ENCODE measurements at regions not wholly inside any gene's neighbourhood (a gene's known extent, or its start where the extent isn't known, plus 50 kb on each side); places are given as distances from the start of the nearest gene placed in this dataset.
"Not testable (repeated sequence)": the region's sequence is repeated elsewhere in the genome, so short reads cannot be mapped to it uniquely, and the experiment has no call there.

DNA sequence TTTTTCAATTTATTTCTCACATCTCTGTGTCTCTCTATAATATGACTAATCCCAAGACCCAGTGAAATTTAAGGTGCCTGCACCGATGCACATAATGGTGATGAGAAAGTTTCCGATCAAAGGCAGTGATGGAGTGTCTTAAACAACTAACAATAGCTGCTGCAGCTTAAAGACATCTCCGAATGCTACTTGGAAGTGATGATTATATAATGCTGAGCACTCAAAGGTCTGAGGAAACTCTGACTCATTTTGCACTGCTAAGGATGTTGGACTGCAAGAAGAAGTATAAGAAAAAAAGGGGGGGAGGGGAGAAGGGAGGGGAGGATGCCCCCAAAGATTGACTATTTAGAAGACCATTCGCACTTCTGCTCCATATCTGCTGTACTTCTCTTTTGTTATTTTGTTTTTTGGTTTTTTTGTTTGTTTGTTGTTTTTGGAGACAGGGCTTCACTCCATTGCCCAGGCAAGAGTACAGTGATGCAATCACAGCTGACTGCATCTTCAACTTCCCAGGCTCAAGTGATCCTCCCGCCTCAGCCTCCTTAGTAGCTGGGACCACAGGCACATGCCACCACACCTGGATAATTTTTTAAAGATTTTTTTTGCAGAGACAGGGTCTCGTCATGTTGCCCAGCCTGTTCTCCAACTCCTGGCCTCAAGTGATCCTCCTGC lies 192.2 kb downstream of the HSD17B3 start:
- Histone ChIP-seq H3K36me3 (no peaks in the 10 kb centered on the region), H3K27me3 (no peaks in the 10 kb centered on the region), H3K4me1 (peaks cover 0 to 7% (median 0%) of the 10 kb centered on the region in 4 donors), H3K9me3 (peaks cover 6 to 16% (median 10%) of the 10 kb centered on the region in 4 donors), H3K4me3 (no peak overlapping the region), H3K27ac (no peak overlapping the region)
- peak in 1 of 2 donors; percentile 47 for DNase-seq
- TF ChIP-seq, protein P1, sequence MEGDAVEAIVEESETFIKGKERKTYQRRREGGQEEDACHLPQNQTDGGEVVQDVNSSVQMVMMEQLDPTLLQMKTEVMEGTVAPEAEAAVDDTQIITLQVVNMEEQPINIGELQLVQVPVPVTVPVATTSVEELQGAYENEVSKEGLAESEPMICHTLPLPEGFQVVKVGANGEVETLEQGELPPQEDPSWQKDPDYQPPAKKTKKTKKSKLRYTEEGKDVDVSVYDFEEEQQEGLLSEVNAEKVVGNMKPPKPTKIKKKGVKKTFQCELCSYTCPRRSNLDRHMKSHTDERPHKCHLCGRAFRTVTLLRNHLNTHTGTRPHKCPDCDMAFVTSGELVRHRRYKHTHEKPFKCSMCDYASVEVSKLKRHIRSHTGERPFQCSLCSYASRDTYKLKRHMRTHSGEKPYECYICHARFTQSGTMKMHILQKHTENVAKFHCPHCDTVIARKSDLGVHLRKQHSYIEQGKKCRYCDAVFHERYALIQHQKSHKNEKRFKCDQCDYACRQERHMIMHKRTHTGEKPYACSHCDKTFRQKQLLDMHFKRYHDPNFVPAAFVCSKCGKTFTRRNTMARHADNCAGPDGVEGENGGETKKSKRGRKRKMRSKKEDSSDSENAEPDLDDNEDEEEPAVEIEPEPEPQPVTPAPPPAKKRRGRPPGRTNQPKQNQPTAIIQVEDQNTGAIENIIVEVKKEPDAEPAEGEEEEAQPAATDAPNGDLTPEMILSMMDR (IDR thresholded peaks at IDR 0.05) = no peak
- TF ChIP-seq POLR2A (IDR thresholded peaks at IDR 0.05) (no peak), POLR2AphosphoS5 (IDR thresholded peaks at IDR 0.05) (no peak), EP300 (IDR thresholded peaks at IDR 0.05) (no peak)
- WGBS, 5 donors = 72 to 84% (median 78%) methylated on average over 6 of the region's 6 CpGs
- intact Hi-C loops (cut with DNase I; ENCODE audit: low total_unique reads) = no loop called here

DNA sequence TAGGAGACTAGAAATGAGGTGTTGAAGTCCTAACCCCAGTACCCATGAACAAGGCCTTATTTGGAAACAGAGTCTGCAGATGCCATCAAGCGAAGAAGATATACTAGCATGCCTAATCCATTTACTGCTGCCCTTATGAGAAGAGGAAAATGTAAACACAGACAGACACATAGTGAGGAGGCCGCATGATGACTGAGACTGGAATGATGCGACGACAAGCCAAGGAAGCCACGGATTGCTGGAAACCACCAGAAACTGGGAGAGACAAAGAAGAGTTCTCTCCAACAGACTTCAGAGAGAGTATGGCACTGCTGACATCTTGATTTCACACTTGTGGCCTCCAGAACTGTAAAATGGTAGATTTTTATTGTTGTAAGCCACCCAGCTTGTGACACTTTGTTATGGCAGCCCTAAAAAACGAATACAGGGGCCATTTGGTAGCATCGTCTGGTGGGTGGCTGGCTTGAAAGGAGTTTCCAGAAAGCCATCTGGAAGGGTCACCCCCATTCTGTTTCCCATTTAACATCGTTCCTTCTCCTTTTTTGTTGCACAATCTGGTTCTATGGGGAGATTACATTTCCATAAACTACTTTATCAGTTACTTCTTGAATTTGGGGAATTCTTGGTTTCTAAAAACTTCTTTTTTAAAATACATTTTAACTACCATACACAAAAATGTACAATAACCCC lies 193.1 kb downstream of the HSD17B3 start:
- 85 to 93% (median 89%) methylated on average over 8 of the region's 8 CpGs for WGBS, 5 donors

DNA sequence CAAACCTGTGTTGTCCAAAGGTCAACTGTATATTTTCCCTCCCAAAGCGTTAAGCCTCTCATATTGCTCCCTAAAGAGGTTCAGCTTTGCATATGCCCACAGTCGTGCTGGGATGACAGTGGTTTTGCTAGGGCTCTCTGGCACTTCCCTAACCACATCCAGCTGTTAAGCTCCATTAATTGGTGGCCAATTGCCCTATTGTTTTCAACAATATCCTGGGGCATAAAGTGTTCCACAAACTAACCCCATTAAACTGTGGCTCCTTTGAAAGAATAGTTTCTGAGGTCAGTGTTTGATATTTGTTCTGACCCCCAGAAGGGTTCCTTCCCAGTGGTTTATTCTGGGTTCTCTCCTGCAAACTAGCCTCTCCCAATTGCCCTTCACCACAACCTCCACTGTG lies 194.5 kb downstream of the HSD17B3 start:
- TF ChIP-seq EP300 (IDR thresholded peaks at IDR 0.05) = no peak
- TF ChIP-seq, protein P1 (IDR thresholded peaks at IDR 0.05) = no peak
- DNase-seq = no peak
- H3K4me1 ChIP-seq = peaks cover 0 to 7% (median 0%) of the 10 kb centered on the region in 4 donors
- H3K9me3 ChIP-seq = peaks cover 6 to 19% (median 10%) of the 10 kb centered on the region in 4 donors
- H3K27me3 ChIP-seq = no peaks in the 10 kb centered on the region
- H3K27ac ChIP-seq = no peak overlapping the region
- intact Hi-C loops (cut with DNase I; ENCODE audit: low total_unique reads) = no loop called here
- H3K36me3 ChIP-seq = no peaks in the 10 kb centered on the region
- 71 to 88% (median 82%) methylated on average over 2 of the region's 2 CpGs for WGBS, 5 donors
- H3K4me3 ChIP-seq = no peak overlapping the region

More for the DNA sequence above, 193.1 kb downstream of the HSD17B3 start:
- Histone ChIP-seq H3K27me3 (no peaks in the 10 kb centered on the region), H3K4me1 (peaks cover 0 to 7% (median 0%) of the 10 kb centered on the region in 4 donors), H3K4me3 (no peak overlapping the region), H3K36me3 (no peaks in the 10 kb centered on the region), H3K9me3 (peaks cover 6 to 19% (median 10%) of the 10 kb centered on the region in 4 donors), H3K27ac (no peak overlapping the region)
- TF ChIP-seq, protein P1 (IDR thresholded peaks at IDR 0.05) = no peak
- TF ChIP-seq EP300 (IDR thresholded peaks at IDR 0.05) = no peak
- no peak for DNase-seq
- intact Hi-C loops (cut with DNase I; ENCODE audit: low total_unique reads) = no loop called here

DNA sequence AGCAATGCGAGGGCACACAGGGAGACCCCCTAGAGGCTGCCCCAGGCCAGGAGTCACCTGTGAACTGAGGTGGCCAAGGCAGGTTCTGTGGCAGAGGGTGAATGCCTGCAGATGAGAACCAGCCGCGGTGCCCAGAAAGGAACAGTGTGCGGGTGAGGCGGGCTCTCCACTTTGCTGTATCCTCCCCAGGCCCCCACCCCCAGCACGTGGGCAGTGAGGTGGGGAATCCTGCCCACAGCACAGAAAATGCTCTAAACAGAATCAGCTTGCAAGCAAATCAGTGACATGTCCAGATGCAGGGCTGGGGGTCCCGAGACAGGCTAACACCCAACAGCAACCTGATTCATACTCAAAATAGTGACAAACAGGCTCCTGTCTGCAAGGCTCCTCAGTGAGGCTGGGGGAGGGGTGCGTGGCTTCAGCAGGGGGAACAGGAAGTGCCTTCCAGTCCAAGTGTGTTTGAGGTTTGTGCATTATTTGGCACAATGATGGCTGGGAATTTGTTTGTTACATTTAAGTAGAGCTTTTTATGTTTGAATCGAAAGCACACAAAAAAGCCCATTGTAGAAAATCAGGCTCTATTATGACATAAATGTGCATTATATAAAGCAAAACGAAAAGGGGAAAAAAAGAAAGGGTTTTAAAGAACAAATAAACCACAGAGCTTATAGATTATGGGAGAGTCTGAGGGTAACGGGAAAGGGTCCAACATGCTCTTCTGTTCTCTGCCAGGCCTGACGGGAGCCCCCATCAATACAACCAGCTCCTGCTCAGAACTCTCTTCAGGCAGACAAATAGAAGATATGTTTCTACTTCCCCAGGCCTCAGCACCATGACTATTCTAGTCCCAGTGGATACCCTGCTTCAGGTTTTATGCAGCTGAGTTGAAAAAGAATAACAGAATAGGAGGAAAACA lies 201.3 kb downstream of the HSD17B3 start:
- Histone ChIP-seq H3K27ac (no peak overlapping the region), H3K36me3 (no peaks in the 10 kb centered on the region), H3K4me1 (peaks cover 0 to 7% (median 0%) of the 10 kb centered on the region in 4 donors), H3K27me3 (no peaks in the 10 kb centered on the region), H3K9me3 (peaks cover 0 to 10% (median 6%) of the 10 kb centered on the region in 4 donors), H3K4me3 (no peak overlapping the region)
- peak in 1 of 2 donors; percentile 51 for DNase-seq
- TF ChIP-seq POLR2A (IDR thresholded peaks at IDR 0.05) = no peak
- TF ChIP-seq POLR2AphosphoS5 (IDR thresholded peaks at IDR 0.05) = no peak
- TF ChIP-seq EP300 (IDR thresholded peaks at IDR 0.05) = no peak
- TF ChIP-seq, protein P1 (IDR thresholded peaks at IDR 0.05) = no peak
- WGBS, 5 donors = 51 to 66% (median 60%) methylated on average over 10 to 12 of the region's 12 CpGs
- intact Hi-C loops (cut with DNase I; ENCODE audit: low total_unique reads) = no loop called here

DNA sequence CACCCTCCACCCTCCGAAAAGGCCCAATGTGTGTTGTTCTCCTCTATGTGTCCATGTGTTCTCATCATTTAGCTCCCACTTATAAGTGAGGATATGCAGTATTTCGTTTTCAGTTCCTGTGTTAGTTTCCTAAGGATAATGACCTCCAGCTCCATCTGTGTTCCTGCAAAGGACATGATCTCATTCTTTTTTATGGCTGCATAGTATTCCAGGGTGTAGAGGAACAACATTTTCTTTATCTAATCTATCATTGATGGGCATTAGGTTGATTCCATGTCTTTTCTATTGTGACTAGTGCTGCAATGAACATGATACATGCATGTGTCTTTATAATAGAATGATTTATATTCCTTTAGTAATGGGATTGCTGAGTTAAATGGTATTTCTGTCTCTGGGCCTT lies 211.3 kb downstream of the HSD17B3 start:
- H3K4me1 ChIP-seq; DNase-seq; intact Hi-C loops (cut with DNase I; ENCODE audit: low total_unique reads); H3K27ac ChIP-seq; H3K27me3 ChIP-seq; H3K4me3 ChIP-seq; H3K36me3 ChIP-seq; H3K9me3 ChIP-seq: not testable (repeated sequence)
- WGBS, 5 donors = 80 to 84% (median 83%) methylated on average over 2 of the region's 2 CpGs

All from stomach (tissue), 8 donors.